PC-3 (cell line): ENCODE measurements at regions not wholly inside any gene's neighbourhood (a gene's known extent, or its start where the extent isn't known, plus 50 kb on each side); places are given as distances from the start of the nearest gene placed in this dataset.

Experiments used
- ATAC-seq: fragments of 200-7000 bp; cut with Tn5 transposase; 2 replicates; pipeline ENCODE4 v1.9.1; 2020; ENCODE audit warnings: mild to moderate bottlenecking, moderate library complexity
- BruUV-seq: library from RNA; stranded (reverse); fragments of 400-500 nt; replicated peaks from 2 replicates; lab custom pipeline; 2021; lab: Mats Ljungman, UMichigan
- CTCF ChIA-PET: fragments of 300-600 bp; sonication (Branson Sonifier 250); formaldehyde crosslinking; loops from one replicate; lab custom pipeline; 2022; ENCODE audit warnings: antibody characterized with exemption; lab: Charles Lee
- POLR2A ChIA-PET: fragments of 300-600 bp; sonication (Branson Sonifier 250); formaldehyde crosslinking; loops from one replicate; lab custom pipeline; 2022; ENCODE audit warnings: antibody characterized with exemption; ENCODE audit not compliant: unreplicated experiment; lab: Charles Lee
- DNase-seq: peaks from one replicate; pipeline ENCODE4 v3.0.0-alpha.2; 2015
- H2AFZ ChIP-seq: fragments of 300-600 bp; sonication (generic); 2 replicates; pipeline ENCODE4 v1.6.0; 2016; ENCODE audit warnings: antibody characterized with exemption, low read length
- H3F3A ChIP-seq: fragments of 300-600 bp; sonication (generic); one replicate; pipeline ENCODE4 v1.6.0; 2017; ENCODE audit warnings: antibody characterized with exemption, low read length, control low read depth, mild to moderate bottlenecking; ENCODE audit not compliant: unreplicated experiment
- H3K27ac ChIP-seq: fragments of 300-600 bp; sonication (generic); 2 replicates; pipeline ENCODE4 v1.5.1; 2016; ENCODE audit warnings: mild to moderate bottlenecking, low read length
- H3K27me3 ChIP-seq: fragments of 300-600 bp; sonication (generic); 2 replicates; pipeline ENCODE4 v1.6.1; 2016; ENCODE audit warnings: low read length, mixed read lengths
- H3K36me3 ChIP-seq: fragments of 300-600 bp; sonication (generic); 2 replicates; pipeline ENCODE4 v1.6.1; 2016; ENCODE audit warnings: low read depth, mixed run types, low read length, mixed read lengths
- H3K4me1 ChIP-seq: fragments of 300-600 bp; sonication (generic); 2 replicates; pipeline ENCODE4 v1.5.1; 2016; ENCODE audit warnings: low read length; ENCODE audit not compliant: insufficient read depth
- H3K4me2 ChIP-seq: fragments of 300-600 bp; sonication (generic); 2 replicates; pipeline ENCODE4 v1.6.0; 2016; ENCODE audit warnings: low read length
- H3K4me3 ChIP-seq: fragments of 300-600 bp; sonication (generic); 2 replicates; pipeline ENCODE4 v1.5.1; 2016; ENCODE audit warnings: mild to moderate bottlenecking, low read length, mixed read lengths
- H3K79me2 ChIP-seq: fragments of 300-600 bp; sonication (generic); 2 replicates; pipeline ENCODE4 v1.6.1; 2017; ENCODE audit warnings: low read length, mixed read lengths
- H3K9ac ChIP-seq: fragments of 300-600 bp; sonication (generic); 2 replicates; pipeline ENCODE4 v1.6.0; 2016; ENCODE audit warnings: mild to moderate bottlenecking, low read length
- H3K9me2 ChIP-seq: fragments of 300-600 bp; sonication (generic); replicated peaks from 2 replicates; pipeline ENCODE4 v1.6.1; 2016; ENCODE audit warnings: mixed run types, low read length, mixed read lengths
- H3K9me3 ChIP-seq: fragments of 300-600 bp; sonication (generic); 2 replicates; pipeline ENCODE4 v1.6.1; 2016; ENCODE audit warnings: low read length, mixed read lengths
- H4K20me1 ChIP-seq: fragments of 300-600 bp; sonication (generic); 2 replicates; pipeline ENCODE4 v1.6.1; 2016; ENCODE audit warnings: low read length, mixed read lengths
- EZH2 ChIP-seq: fragments of 300-600 bp; sonication (generic); IDR thresholded peaks from one replicate; pipeline ENCODE4 v1.6.1; 2017; ENCODE audit warnings: antibody characterized with exemption, mild to moderate bottlenecking, low read length; ENCODE audit not compliant: unreplicated experiment
- EZH2phosphoT487 ChIP-seq: fragments of 300-600 bp; sonication (generic); IDR thresholded peaks from 2 replicates; pipeline ENCODE4 v1.6.1; 2018; ENCODE audit warnings: mild to moderate bottlenecking, antibody characterized with exemption, low read length, borderline replicate concordance
- intact Hi-C: fragments of 100-400 bp; cut with micrococcal nuclease; formaldehyde crosslinking; loops from 2 replicates; pipeline ENCODE4 v1.9.0; 2023
- TF ChIP-seq, protein P1 (sequence below): fragments of 300-600 bp; sonication (generic); conservative IDR thresholded peaks from 2 replicates; pipeline ENCODE4 v1.5.1; 2017; ENCODE audit warnings: antibody characterized with exemption, low read depth, mild to moderate bottlenecking, low read length

GRCh38 chr2:65605743-65606058 lies 173.3 kb upstream of the SPRED2 start:
- TF ChIP-seq EZH2phosphoT487, result no peak
- TF ChIP-seq, protein P1, sequence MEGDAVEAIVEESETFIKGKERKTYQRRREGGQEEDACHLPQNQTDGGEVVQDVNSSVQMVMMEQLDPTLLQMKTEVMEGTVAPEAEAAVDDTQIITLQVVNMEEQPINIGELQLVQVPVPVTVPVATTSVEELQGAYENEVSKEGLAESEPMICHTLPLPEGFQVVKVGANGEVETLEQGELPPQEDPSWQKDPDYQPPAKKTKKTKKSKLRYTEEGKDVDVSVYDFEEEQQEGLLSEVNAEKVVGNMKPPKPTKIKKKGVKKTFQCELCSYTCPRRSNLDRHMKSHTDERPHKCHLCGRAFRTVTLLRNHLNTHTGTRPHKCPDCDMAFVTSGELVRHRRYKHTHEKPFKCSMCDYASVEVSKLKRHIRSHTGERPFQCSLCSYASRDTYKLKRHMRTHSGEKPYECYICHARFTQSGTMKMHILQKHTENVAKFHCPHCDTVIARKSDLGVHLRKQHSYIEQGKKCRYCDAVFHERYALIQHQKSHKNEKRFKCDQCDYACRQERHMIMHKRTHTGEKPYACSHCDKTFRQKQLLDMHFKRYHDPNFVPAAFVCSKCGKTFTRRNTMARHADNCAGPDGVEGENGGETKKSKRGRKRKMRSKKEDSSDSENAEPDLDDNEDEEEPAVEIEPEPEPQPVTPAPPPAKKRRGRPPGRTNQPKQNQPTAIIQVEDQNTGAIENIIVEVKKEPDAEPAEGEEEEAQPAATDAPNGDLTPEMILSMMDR, result no peak
- no peak for TF ChIP-seq EZH2
- no peak overlapping the region for H3K4me3 ChIP-seq
- no peak overlapping the region for H3K4me2 ChIP-seq
- H3K79me2 ChIP-seq, result no peaks in the 10 kb centered on the region
- no peaks in the 10 kb centered on the region for H3K27me3 ChIP-seq
- H3K9me3 ChIP-seq, result no peaks in the 10 kb centered on the region
- CTCF ChIA-PET, result no interaction called here
- peaks cover 8% of the 10 kb centered on the region for H3K4me1 ChIP-seq
- intact Hi-C loops, result no loop called here
- H3K27ac ChIP-seq, result no peak overlapping the region
- H3K9ac ChIP-seq, result no peak overlapping the region
- no peaks in the 10 kb centered on the region for H3F3A ChIP-seq
- POLR2A ChIA-PET, result no interaction called here
- DNase-seq (no peak), ATAC-seq (no peak)
- no peak overlapping the region for H2AFZ ChIP-seq
- no peaks in the 10 kb centered on the region for H4K20me1 ChIP-seq
- H3K36me3 ChIP-seq, result no peaks in the 10 kb centered on the region
- no TSS peak for BruUV-seq
- no peaks in the 10 kb centered on the region for H3K9me2 ChIP-seq

GRCh38 chr2:65605058-65605742 lies 172.8 kb upstream of the SPRED2 start:
- H3K36me3 ChIP-seq, result no peaks in the 10 kb centered on the region
- H3K9me2 ChIP-seq, result no peaks in the 10 kb centered on the region
- DNase-seq, result no peak
- intact Hi-C loops, result no loop called here
- H3K4me1 ChIP-seq, result peaks cover 8% of the 10 kb centered on the region
- CTCF ChIA-PET, result no interaction called here
- H4K20me1 ChIP-seq, result no peaks in the 10 kb centered on the region
- H3K9me3 ChIP-seq, result no peaks in the 10 kb centered on the region
- TF ChIP-seq EZH2phosphoT487 (no peak), EZH2 (no peak)
- TF ChIP-seq, protein P1, result no peak
- no peaks in the 10 kb centered on the region for H3K79me2 ChIP-seq
- H3K27ac ChIP-seq, result no peak overlapping the region
- peak; percentile 53 for ATAC-seq
- no peaks in the 10 kb centered on the region for H3K27me3 ChIP-seq
- no peak overlapping the region for H3K4me3 ChIP-seq
- H3K9ac ChIP-seq, result no peak overlapping the region
- no TSS peak for BruUV-seq
- H3F3A ChIP-seq, result no peaks in the 10 kb centered on the region
- H3K4me2 ChIP-seq, result no peak overlapping the region
- H2AFZ ChIP-seq, result no peak overlapping the region
- POLR2A ChIA-PET, result no interaction called here

DNA sequence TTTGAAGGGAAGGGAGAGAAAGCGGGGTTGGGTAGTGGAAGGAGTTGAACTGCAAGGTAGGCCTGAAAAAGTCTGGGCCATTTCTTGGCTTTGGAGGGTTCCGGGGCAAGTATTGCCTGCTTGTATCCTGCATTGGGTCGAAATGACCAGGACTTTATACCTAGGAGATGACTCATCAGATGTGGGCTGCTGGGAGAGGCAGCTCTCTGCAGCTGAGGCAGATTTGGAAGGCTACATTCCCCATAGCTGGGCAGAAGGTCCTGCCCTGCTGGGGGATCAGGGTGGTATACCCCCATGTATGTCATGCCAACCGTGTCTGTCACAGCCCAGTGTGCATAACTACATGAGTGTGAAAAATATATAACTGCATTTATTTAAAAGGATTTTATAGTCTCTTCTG lies 171.8 kb upstream of the SPRED2 start:
- Histone ChIP-seq H3K27ac (no peak overlapping the region), H3K4me2 (no peak overlapping the region), H3K36me3 (no peaks in the 10 kb centered on the region), H3F3A (no peaks in the 10 kb centered on the region), H3K9me2 (no peaks in the 10 kb centered on the region), H3K4me1 (peaks cover 8% of the 10 kb centered on the region), H3K27me3 (no peaks in the 10 kb centered on the region), H3K79me2 (no peaks in the 10 kb centered on the region), H3K4me3 (no peak overlapping the region), H3K9me3 (no peaks in the 10 kb centered on the region), H2AFZ (no peak overlapping the region), H4K20me1 (no peaks in the 10 kb centered on the region), H3K9ac (no peak overlapping the region)
- peak; percentile 88 for ATAC-seq
- DNase-seq, result peak; percentile 44
- BruUV-seq, result no TSS peak
- TF ChIP-seq EZH2, result no peak
- no peak for TF ChIP-seq EZH2phosphoT487
- TF ChIP-seq, protein P1, result no peak
- intact Hi-C loops, result no loop called here
- ChIA-PET CTCF (no interaction called here), POLR2A (interaction anchor here (0.6 kb wide), 1 partner anchor 27 kb away, joined by 7 read pairs; no protein-coding TSS in a partner anchor)
